ENCODE measurements at regions not wholly inside any gene's neighbourhood (a gene's known extent, or its start where the extent isn't known, plus 50 kb on each side); places are given as distances from the start of the nearest gene placed in this dataset.

DNA sequence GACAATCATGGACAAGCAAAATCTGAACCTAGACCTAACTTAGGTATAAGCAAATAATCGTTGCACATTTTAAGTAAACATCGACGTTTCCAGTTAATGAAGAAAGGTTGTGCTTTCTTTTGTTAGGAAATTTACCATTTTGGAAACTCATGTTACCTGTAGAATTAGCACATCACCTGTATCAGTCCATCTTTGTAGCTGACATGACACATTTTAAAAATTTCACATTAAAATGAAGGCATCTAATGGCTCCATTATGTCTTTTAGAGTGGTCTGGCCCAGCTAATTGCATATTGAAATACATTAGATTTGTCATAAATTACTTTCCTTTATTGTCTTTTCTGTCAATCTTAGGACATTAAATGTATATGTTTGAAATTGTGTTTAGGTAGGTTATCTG, 119.0 kb upstream of the MGAT5 start (continued):
- TF ChIP-seq, protein P1, sequence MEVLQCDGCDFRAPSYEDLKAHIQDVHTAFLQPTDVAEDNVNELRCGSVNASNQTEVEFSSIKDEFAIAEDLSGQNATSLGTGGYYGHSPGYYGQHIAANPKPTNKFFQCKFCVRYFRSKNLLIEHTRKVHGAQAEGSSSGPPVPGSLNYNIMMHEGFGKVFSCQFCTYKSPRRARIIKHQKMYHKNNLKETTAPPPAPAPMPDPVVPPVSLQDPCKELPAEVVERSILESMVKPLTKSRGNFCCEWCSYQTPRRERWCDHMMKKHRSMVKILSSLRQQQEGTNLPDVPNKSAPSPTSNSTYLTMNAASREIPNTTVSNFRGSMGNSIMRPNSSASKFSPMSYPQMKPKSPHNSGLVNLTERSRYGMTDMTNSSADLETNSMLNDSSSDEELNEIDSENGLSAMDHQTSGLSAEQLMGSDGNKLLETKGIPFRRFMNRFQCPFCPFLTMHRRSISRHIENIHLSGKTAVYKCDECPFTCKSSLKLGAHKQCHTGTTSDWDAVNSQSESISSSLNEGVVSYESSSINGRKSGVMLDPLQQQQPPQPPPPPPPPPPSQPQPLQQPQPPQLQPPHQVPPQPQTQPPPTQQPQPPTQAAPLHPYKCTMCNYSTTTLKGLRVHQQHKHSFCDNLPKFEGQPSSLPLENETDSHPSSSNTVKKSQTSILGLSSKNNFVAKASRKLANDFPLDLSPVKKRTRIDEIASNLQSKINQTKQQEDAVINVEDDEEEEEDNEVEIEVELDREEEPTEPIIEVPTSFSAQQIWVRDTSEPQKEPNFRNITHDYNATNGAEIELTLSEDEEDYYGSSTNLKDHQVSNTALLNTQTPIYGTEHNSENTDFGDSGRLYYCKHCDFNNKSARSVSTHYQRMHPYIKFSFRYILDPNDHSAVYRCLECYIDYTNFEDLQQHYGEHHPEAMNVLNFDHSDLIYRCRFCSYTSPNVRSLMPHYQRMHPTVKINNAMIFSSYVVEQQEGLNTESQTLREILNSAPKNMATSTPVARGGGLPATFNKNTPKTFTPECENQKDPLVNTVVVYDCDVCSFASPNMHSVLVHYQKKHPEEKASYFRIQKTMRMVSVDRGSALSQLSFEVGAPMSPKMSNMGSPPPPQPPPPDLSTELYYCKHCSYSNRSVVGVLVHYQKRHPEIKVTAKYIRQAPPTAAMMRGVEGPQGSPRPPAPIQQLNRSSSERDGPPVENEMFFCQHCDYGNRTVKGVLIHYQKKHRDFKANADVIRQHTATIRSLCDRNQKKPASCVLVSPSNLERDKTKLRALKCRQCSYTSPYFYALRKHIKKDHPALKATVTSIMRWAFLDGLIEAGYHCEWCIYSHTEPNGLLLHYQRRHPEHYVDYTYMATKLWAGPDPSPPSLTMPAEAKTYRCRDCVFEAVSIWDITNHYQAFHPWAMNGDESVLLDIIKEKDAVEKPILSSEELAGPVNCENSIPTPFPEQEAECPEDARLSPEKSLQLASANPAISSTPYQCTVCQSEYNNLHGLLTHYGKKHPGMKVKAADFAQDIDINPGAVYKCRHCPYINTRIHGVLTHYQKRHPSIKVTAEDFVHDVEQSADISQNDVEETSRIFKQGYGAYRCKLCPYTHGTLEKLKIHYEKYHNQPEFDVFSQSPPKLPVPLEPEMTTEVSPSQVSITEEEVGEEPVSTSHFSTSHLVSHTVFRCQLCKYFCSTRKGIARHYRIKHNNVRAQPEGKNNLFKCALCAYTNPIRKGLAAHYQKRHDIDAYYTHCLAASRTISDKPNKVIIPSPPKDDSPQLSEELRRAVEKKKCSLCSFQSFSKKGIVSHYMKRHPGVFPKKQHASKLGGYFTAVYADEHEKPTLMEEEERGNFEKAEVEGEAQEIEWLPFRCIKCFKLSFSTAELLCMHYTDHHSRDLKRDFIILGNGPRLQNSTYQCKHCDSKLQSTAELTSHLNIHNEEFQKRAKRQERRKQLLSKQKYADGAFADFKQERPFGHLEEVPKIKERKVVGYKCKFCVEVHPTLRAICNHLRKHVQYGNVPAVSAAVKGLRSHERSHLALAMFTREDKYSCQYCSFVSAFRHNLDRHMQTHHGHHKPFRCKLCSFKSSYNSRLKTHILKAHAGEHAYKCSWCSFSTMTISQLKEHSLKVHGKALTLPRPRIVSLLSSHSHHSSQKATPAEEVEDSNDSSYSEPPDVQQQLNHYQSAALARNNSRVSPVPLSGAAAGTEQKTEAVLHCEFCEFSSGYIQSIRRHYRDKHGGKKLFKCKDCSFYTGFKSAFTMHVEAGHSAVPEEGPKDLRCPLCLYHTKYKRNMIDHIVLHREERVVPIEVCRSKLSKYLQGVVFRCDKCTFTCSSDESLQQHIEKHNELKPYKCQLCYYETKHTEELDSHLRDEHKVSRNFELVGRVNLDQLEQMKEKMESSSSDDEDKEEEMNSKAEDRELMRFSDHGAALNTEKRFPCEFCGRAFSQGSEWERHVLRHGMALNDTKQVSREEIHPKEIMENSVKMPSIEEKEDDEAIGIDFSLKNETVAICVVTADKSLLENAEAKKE (CRISPR knock-in tag; IDR thresholded peaks at IDR 0.05), result no peak
- no peak for TF ChIP-seq NANOG (IDR thresholded peaks at IDR 0.05; ENCODE audit: borderline replicate concordance)
- no peak for TF ChIP-seq ZNF331 (CRISPR knock-in tag; IDR thresholded peaks at IDR 0.05; ENCODE audit: low read depth)
- TF ChIP-seq, protein P2, sequence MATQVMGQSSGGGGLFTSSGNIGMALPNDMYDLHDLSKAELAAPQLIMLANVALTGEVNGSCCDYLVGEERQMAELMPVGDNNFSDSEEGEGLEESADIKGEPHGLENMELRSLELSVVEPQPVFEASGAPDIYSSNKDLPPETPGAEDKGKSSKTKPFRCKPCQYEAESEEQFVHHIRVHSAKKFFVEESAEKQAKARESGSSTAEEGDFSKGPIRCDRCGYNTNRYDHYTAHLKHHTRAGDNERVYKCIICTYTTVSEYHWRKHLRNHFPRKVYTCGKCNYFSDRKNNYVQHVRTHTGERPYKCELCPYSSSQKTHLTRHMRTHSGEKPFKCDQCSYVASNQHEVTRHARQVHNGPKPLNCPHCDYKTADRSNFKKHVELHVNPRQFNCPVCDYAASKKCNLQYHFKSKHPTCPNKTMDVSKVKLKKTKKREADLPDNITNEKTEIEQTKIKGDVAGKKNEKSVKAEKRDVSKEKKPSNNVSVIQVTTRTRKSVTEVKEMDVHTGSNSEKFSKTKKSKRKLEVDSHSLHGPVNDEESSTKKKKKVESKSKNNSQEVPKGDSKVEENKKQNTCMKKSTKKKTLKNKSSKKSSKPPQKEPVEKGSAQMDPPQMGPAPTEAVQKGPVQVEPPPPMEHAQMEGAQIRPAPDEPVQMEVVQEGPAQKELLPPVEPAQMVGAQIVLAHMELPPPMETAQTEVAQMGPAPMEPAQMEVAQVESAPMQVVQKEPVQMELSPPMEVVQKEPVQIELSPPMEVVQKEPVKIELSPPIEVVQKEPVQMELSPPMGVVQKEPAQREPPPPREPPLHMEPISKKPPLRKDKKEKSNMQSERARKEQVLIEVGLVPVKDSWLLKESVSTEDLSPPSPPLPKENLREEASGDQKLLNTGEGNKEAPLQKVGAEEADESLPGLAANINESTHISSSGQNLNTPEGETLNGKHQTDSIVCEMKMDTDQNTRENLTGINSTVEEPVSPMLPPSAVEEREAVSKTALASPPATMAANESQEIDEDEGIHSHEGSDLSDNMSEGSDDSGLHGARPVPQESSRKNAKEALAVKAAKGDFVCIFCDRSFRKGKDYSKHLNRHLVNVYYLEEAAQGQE (IDR thresholded peaks at IDR 0.05; ENCODE audit: unreplicated experiment), result no peak

DNA sequence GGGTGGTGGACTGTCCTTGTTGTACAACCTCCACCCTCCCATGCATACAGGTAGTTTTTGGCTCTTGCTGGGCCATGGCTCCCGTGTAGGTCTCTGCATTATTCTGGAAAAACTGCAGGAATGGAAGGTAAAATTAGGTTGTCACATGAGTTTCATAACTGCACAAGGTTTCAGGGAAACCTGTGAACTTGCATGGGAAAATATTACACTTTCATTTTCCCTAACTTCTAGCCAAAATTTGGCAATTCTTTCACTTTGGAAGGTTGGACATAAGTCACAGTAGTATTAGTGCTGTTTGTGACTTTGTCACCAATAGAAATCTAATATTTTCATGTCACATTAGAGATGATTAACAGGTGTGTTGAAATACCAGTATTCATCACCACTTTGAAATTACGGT, 118.1 kb upstream of the MGAT5 start:
- H3K9me2 ChIP-seq (ENCODE audit: insufficient read depth), result no peaks in the 10 kb centered on the region
- no peaks in the 10 kb centered on the region for H3K27me3 ChIP-seq (ENCODE audit: insufficient read depth)
- peaks cover 71% of the 10 kb centered on the region for H3K79me2 ChIP-seq (replicated peaks; ENCODE audit: insufficient read depth)
- ATAC-seq, result no peak
- H2AFZ ChIP-seq, result no peak overlapping the region
- H3F3A ChIP-seq (replicated peaks; ENCODE audit: low read depth), result no peaks in the 10 kb centered on the region
- no peaks in the 10 kb centered on the region for H3K36me3 ChIP-seq (ENCODE audit: insufficient read depth)
- H3K4me2 ChIP-seq, result no peak overlapping the region
- no peak overlapping the region for H3K4me3 ChIP-seq
- no peak overlapping the region for H3K27ac ChIP-seq (ENCODE audit: low read depth)
- Mint-ChIP-seq H3K9me3 (peaks cover 4% of the 10 kb centered on the region), H3K4me1 (peaks cover 66% of the 10 kb centered on the region), H3K36me3 (ENCODE audit: low read depth) (peaks cover 11% of the 10 kb centered on the region), H3K27me3 (ENCODE audit: insufficient read depth, low read depth, poor library complexity) (peaks cover 4% of the 10 kb centered on the region), H3K27ac (no peak overlapping the region), H3K4me3 (no peak overlapping the region)
- no peak for DNase-seq (ENCODE audit: low spot score)
- H4K20me1 ChIP-seq (replicated peaks; ENCODE audit: insufficient read depth), result no peaks in the 10 kb centered on the region
- H3K4me1 ChIP-seq (ENCODE audit: insufficient read depth), result peaks cover 43% of the 10 kb centered on the region
- TF ChIP-seq EZH2phosphoT487 (IDR thresholded peaks at IDR 0.05; ENCODE audit: unreplicated experiment) (no peak), JUNB (IDR thresholded peaks at IDR 0.05; ENCODE audit: unreplicated experiment) (no peak), NANOG (IDR thresholded peaks at IDR 0.05; ENCODE audit: borderline replicate concordance) (no peak), STAT1 (IDR thresholded peaks at IDR 0.05; ENCODE audit: unreplicated experiment) (no peak), ZNF114 (CRISPR knock-in tag; IDR thresholded peaks at IDR 0.05) (no peak)
- TF ChIP-seq, protein P3, sequence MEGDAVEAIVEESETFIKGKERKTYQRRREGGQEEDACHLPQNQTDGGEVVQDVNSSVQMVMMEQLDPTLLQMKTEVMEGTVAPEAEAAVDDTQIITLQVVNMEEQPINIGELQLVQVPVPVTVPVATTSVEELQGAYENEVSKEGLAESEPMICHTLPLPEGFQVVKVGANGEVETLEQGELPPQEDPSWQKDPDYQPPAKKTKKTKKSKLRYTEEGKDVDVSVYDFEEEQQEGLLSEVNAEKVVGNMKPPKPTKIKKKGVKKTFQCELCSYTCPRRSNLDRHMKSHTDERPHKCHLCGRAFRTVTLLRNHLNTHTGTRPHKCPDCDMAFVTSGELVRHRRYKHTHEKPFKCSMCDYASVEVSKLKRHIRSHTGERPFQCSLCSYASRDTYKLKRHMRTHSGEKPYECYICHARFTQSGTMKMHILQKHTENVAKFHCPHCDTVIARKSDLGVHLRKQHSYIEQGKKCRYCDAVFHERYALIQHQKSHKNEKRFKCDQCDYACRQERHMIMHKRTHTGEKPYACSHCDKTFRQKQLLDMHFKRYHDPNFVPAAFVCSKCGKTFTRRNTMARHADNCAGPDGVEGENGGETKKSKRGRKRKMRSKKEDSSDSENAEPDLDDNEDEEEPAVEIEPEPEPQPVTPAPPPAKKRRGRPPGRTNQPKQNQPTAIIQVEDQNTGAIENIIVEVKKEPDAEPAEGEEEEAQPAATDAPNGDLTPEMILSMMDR (conservative IDR thresholded peaks at IDR 0.05; ENCODE audit: low read depth in 2 of 2), result no peak
- TF ChIP-seq, protein P2 (IDR thresholded peaks at IDR 0.05; ENCODE audit: unreplicated experiment), result no peak

Data from GM23338 (cell line).